Endothelial cell (in vitro differentiated cells): ENCODE measurements at regions not wholly inside any gene's neighbourhood (a gene's known extent, or its start where the extent isn't known, plus 50 kb on each side); places are given as distances from the start of the nearest gene placed in this dataset.
A peak's percentile ranks its signal among the peaks of the same experiment; 100 is the strongest.

ENCODE experiments used
- DNase-seq: peaks from one replicate; pipeline ENCODE4 v3.0.0; 2021; ENCODE audit warnings: low spot score
- H3K27ac Mint-ChIP-seq: one replicate; pipeline ENCODE4 v1.8.0; 2021; ENCODE audit warnings: mixed read lengths, inconsistent platforms; ENCODE audit not compliant: unreplicated experiment
- H3K27me3 Mint-ChIP-seq: one replicate; pipeline ENCODE4 v1.8.0; 2021; ENCODE audit warnings: mild to moderate bottlenecking, moderate library complexity, mixed read lengths, inconsistent platforms; ENCODE audit not compliant: unreplicated experiment
- H3K36me3 Mint-ChIP-seq: one replicate; pipeline ENCODE4 v1.8.0; 2021; ENCODE audit warnings: mild to moderate bottlenecking, low read depth, mixed read lengths, inconsistent platforms; ENCODE audit not compliant: unreplicated experiment
- H3K4me1 Mint-ChIP-seq: one replicate; pipeline ENCODE4 v1.8.0; 2021; ENCODE audit warnings: mild to moderate bottlenecking, mixed read lengths, inconsistent platforms; ENCODE audit not compliant: unreplicated experiment
- H3K4me3 Mint-ChIP-seq: one replicate; pipeline ENCODE4 v1.8.0; 2021; ENCODE audit warnings: mild to moderate bottlenecking, mixed read lengths, inconsistent platforms; ENCODE audit not compliant: unreplicated experiment
- H3K9me3 Mint-ChIP-seq: one replicate; pipeline ENCODE4 v1.8.0; 2021; ENCODE audit warnings: mixed read lengths, inconsistent platforms; ENCODE audit not compliant: unreplicated experiment
- CTCF ChIP-seq: fragments of 200-600 bp; sonication (generic); IDR thresholded peaks from one replicate; pipeline ENCODE4 v1.5.0; 2021; ENCODE audit warnings: antibody characterized with exemption; ENCODE audit not compliant: unreplicated experiment

DNA sequence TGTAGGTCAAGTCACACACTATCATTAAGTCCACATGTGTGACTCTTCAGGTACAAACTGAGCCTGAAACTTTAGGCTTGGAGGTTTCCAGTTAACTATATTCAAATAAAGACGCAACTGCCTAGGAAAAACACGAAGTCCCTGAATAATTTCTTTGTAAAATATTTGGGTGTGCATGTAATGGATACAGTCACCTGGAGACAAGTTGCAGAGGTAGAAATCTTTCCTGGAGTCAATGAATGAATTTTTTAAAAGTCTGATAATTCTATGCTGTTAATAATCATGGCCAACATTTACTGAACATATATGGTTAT lies 132.7 kb downstream of the MTX3 start:
- Mint-ChIP-seq H3K36me3 (no peaks in the 10 kb centered on the region), H3K27me3 (no peaks in the 10 kb centered on the region), H3K4me1 (no peaks in the 10 kb centered on the region), H3K4me3 (no peak overlapping the region), H3K27ac (no peak overlapping the region), H3K9me3 (no peaks in the 10 kb centered on the region)
- TF ChIP-seq CTCF, result peak; percentile 56
- DNase-seq, result no peak

DNA sequence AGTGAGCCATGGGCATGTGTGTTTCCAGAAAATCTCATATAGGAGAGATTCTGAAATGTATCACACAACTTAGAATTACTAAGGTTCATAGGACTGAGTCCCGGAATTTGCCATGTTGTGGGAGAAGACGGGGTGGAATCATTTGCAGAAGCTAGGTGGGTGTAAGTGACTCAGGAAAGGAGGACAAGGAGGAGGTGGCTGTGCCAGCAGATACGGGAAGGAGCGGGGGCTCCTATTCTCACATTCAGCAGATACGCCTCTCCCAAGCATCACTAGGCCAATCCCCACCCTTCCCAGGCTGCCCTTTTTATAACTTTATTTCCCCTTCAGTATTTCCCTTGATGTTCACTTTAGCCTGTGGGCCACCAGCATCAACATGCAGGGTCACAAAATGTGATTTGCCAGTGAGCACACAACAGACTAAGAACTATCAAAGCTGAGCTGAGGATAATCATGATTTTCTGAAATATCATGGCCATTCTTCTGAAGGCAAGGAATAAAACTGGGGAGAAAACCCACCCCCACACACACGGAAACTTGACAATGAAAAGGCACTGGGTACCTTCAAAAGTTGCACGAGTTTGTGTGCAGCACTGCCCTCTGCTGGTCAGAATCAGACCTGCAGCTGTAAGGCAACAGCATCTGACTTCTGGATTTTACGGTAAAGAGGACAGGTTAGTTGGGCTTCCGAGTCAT lies 133.2 kb downstream of the MTX3 start:
- H3K4me1 Mint-ChIP-seq, result no peaks in the 10 kb centered on the region

DNA sequence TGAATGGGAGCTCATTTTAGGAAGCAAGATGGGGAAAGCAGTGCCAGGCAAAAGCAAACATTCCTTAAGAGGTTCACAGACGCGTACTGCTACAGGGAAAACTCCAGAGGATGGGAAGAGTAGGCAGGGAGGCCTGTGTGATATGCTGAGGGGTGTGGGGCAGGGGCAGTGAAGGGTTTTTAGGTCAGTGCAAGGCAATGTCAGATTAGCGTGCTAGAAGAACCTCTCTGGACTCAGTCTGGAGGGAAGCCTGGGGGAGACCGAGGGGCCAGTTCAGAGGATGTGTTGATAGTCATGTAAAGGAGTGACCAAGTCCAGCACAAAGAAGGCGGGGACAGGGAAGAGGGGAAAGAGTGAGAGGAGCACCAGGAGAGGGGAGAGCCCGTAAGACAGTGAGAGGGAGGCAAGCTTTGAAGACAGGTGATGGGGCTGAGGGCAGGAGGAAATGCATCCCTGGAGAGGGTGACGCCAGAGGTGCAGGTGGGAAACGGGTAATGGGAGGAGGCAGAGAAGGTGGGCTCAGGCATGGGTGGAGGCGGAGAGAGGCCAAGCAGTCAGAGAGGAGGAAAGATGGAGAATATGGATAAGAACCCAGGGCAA lies 134.5 kb downstream of the MTX3 start:
- no peaks in the 10 kb centered on the region for H3K27me3 Mint-ChIP-seq
- DNase-seq, result no peak
- H3K4me1 Mint-ChIP-seq, result peaks cover 7% of the 10 kb centered on the region
- no peak overlapping the region for H3K27ac Mint-ChIP-seq
- no peak for TF ChIP-seq CTCF
- no peaks in the 10 kb centered on the region for H3K36me3 Mint-ChIP-seq
- H3K4me3 Mint-ChIP-seq, result no peak overlapping the region
- H3K9me3 Mint-ChIP-seq, result no peaks in the 10 kb centered on the region

More for the DNA sequence above, 133.2 kb downstream of the MTX3 start:
- Mint-ChIP-seq H3K4me3 (no peak overlapping the region), H3K27ac (no peak overlapping the region), H3K36me3 (no peaks in the 10 kb centered on the region), H3K9me3 (no peaks in the 10 kb centered on the region), H3K27me3 (no peaks in the 10 kb centered on the region)
- TF ChIP-seq CTCF, result peak; percentile 96
- peak; percentile 81 for DNase-seq

DNA sequence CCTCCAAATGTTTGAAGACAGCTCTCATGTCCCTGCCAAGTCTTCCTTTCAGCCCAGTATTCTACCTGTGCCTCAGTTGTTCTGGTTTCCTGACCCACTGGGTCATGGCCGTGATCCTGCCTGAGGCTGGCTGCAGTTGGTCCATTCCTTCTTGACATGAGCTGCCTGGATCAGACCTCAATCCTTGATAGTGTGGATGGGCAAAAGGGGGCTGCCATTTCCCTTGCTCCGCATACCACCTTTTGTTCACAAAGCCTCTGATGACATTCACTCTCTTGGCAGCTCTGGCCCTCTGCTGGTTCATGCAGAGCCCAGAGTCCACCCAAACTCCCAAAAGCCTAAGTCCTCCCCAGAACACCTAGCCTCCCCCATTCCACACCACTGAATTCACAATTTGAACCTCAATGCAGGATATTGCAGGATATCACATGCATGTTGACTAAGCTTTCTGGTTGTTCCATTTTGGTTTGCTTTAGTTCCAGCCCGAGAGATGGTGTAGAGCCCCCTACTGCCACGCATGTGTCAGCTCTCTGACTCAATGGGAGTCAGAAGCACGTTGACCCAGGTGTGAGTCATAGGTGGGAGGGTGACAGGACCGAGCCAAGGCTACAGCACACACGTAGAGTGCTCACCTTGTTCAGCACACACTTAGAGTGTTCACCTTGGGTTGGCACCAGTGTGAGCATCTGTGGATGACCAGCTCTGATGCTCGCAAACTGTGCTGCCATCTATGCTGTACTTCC lies 137.2 kb downstream of the MTX3 start:
- Mint-ChIP-seq H3K27ac (no peak overlapping the region), H3K9me3 (no peaks in the 10 kb centered on the region), H3K4me1 (peaks cover 9% of the 10 kb centered on the region), H3K27me3 (no peaks in the 10 kb centered on the region), H3K4me3 (no peak overlapping the region), H3K36me3 (no peaks in the 10 kb centered on the region)
- DNase-seq, result no peak
- no peak for TF ChIP-seq CTCF

GRCh38 chr5:79853028-79853427 lies 138.0 kb downstream of the MTX3 start:
- Mint-ChIP-seq H3K27ac (no peak overlapping the region), H3K4me3 (no peak overlapping the region), H3K9me3 (no peaks in the 10 kb centered on the region), H3K36me3 (no peaks in the 10 kb centered on the region), H3K27me3 (no peaks in the 10 kb centered on the region), H3K4me1 (peaks cover 9% of the 10 kb centered on the region)
- TF ChIP-seq CTCF, result no peak
- no peak for DNase-seq
